GM12865 (cell line): ENCODE measurements at regions not wholly inside any gene's neighbourhood (a gene's known extent, or its start where the extent isn't known, plus 50 kb on each side); places are given as distances from the start of the nearest gene placed in this dataset.

Experiments
- DNase-seq: peaks from one replicate; pipeline ENCODE4 v3.0.0; 2010; ENCODE audit warnings: low read depth
- H3K4me3 ChIP-seq: 2 replicates; pipeline ENCODE4 v1.5.1; 2011; ENCODE audit warnings: mild to moderate bottlenecking, low read depth, low read length, control low read depth
- TF ChIP-seq, protein P1 (sequence below): IDR thresholded peaks from 2 replicates; pipeline ENCODE4 v1.5.1; 2011; ENCODE audit warnings: low read length, control low read depth, low read depth, inconsistent platforms; ENCODE audit not compliant: insufficient read depth; ENCODE audit errors: missing control alignments

GRCh38 chr11:82146789-82147188 lies 586.9 kb downstream of the FAM181B start:
- TF ChIP-seq, protein P1, sequence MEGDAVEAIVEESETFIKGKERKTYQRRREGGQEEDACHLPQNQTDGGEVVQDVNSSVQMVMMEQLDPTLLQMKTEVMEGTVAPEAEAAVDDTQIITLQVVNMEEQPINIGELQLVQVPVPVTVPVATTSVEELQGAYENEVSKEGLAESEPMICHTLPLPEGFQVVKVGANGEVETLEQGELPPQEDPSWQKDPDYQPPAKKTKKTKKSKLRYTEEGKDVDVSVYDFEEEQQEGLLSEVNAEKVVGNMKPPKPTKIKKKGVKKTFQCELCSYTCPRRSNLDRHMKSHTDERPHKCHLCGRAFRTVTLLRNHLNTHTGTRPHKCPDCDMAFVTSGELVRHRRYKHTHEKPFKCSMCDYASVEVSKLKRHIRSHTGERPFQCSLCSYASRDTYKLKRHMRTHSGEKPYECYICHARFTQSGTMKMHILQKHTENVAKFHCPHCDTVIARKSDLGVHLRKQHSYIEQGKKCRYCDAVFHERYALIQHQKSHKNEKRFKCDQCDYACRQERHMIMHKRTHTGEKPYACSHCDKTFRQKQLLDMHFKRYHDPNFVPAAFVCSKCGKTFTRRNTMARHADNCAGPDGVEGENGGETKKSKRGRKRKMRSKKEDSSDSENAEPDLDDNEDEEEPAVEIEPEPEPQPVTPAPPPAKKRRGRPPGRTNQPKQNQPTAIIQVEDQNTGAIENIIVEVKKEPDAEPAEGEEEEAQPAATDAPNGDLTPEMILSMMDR: no peak
- no peak overlapping the region for H3K4me3 ChIP-seq
- DNase-seq: no peak

GRCh38 chr11:82118946-82119345 lies 614.7 kb downstream of the FAM181B start:
- TF ChIP-seq, protein P1: no peak
- DNase-seq: no peak
- no peak overlapping the region for H3K4me3 ChIP-seq

- DNase-seq: peak; percentile 12
- H3K4me3 ChIP-seq: no peak overlapping the region
- TF ChIP-seq, protein P1: no peak
Measured at GRCh38 chr11:82117362-82117761, 616.3 kb downstream of the FAM181B start.

- DNase-seq: no peak
- no peak overlapping the region for H3K4me3 ChIP-seq
Measured at GRCh38 chr11:82105331-82105998, 628.2 kb downstream of the FAM181B start.

DNA sequence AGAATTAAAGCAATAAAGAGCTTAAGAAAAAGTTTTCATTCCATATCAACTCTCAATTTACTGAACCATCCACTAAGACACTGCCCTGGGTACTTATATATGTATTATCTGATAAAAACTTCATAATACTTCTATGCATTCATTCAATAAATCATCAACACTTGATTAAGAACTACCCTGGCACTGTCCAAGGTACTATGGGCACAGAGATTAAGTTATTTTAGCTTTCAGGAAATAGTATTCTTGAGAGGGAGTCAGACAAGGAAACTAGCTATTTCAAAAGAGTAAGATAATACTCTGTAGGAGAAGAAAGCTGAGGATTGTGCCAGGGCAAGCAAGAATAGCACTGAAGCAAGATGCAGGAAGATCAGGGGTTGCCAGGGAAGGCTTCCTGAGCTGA lies 640.8 kb downstream of the FAM181B start:
- no peak overlapping the region for H3K4me3 ChIP-seq
- TF ChIP-seq, protein P1: no peak
- DNase-seq: no peak

More at GRCh38 chr11:82105331-82105998, 628.2 kb downstream of the FAM181B start:
- TF ChIP-seq, protein P1: no peak

DNA sequence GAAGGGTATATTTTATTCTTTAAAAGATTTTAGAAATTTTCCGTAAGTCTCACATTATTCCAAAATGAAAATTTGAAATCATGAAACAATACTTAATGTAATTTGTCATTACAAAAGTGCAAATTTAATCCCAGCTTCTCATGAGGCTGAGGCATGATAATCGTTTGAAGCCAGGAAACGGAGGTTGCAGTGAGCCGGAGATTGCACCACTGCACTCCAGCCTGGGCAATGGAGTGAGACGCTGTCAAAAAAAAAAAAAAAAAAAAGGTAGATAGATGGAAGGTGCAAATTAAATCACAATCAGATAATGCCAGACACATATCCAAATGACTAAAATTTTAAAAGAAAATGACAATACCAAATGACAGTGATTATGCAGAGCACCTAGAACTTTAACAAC lies 644.2 kb downstream of the FAM181B start:
- no peak overlapping the region for H3K4me3 ChIP-seq
- TF ChIP-seq, protein P1: no peak
- DNase-seq: no peak

- TF ChIP-seq, protein P1: no peak
- no peak overlapping the region for H3K4me3 ChIP-seq
- DNase-seq: no peak
Measured at GRCh38 chr11:82085493-82085892, 648.2 kb downstream of the FAM181B start.
